HEK293T (cell line): ENCODE measurements at regions not wholly inside any gene's neighbourhood (a gene's known extent, or its start where the extent isn't known, plus 50 kb on each side); places are given as distances from the start of the nearest gene placed in this dataset.

Source experiments
- ARNT ChIP-seq: fragments of 450-650 bp; IDR thresholded peaks from 2 replicates; pipeline ENCODE4 v1.6.1; 2017; ENCODE audit warnings: mild to moderate bottlenecking
- BHLHE40 ChIP-seq: fragments of 450-650 bp; IDR thresholded peaks from 2 replicates; pipeline ENCODE4 v1.6.1; 2016; ENCODE audit warnings: mild to moderate bottlenecking, moderate library complexity, borderline replicate concordance
- CTBP1 ChIP-seq: fragments of 450-650 bp; IDR thresholded peaks from 2 replicates; pipeline ENCODE4 v1.6.1; 2016; ENCODE audit warnings: borderline replicate concordance
- ELF4 ChIP-seq: fragments of 450-650 bp; IDR thresholded peaks from 2 replicates; pipeline ENCODE4 v1.6.1; 2017; ENCODE audit warnings: antibody characterized with exemption
- FOXA1 ChIP-seq: fragments of 450-650 bp; IDR thresholded peaks from 2 replicates; pipeline ENCODE4 v1.6.1; 2016; ENCODE audit warnings: mild to moderate bottlenecking
- FOXK2 ChIP-seq: fragments of 450-650 bp; IDR thresholded peaks from 2 replicates; pipeline ENCODE4 v1.6.1; 2016; ENCODE audit warnings: mild to moderate bottlenecking
- FOXM1 ChIP-seq: fragments of 450-650 bp; IDR thresholded peaks from 2 replicates; pipeline ENCODE4 v1.6.1; 2017; ENCODE audit warnings: mild to moderate bottlenecking, borderline replicate concordance
- HDGF ChIP-seq: fragments of 450-650 bp; IDR thresholded peaks from 2 replicates; pipeline ENCODE4 v1.6.1; 2017; ENCODE audit warnings: antibody characterized with exemption, borderline replicate concordance
- SP1 ChIP-seq: fragments of 450-650 bp; IDR thresholded peaks from 2 replicates; pipeline ENCODE4 v1.6.1; 2017
- SUZ12 ChIP-seq: fragments of 450-650 bp; IDR thresholded peaks from 2 replicates; pipeline ENCODE4 v1.6.1; 2016; ENCODE audit warnings: mild to moderate bottlenecking
- TARDBP ChIP-seq: fragments of 450-650 bp; IDR thresholded peaks from 2 replicates; pipeline ENCODE4 v1.6.1; 2016
- TF ChIP-seq, protein P1 (sequence below): fragments of 450-650 bp; IDR thresholded peaks from 2 replicates; pipeline ENCODE4 v1.6.1; 2016

DNA sequence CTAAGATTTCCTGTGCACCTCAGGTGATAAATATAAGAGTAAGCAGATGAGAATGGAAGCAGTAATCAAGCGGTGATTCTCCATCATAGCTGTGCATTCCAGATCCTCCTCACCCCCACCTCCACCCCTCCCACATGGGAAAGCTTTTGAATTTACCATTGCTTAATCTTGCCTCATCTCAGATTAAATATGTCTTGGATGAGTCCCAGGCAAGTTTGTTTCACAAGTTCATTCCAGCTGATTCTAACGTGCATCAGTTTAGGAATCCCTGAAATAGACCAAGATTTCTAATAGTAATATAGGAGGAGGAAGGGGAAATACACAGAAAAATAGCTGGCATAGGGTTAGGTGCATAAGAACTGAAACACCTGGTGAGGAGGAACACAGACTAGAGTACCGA is 396.2 kb upstream of the KIF2B start:
- TF ChIP-seq FOXK2: no peak
- TF ChIP-seq, protein P1, sequence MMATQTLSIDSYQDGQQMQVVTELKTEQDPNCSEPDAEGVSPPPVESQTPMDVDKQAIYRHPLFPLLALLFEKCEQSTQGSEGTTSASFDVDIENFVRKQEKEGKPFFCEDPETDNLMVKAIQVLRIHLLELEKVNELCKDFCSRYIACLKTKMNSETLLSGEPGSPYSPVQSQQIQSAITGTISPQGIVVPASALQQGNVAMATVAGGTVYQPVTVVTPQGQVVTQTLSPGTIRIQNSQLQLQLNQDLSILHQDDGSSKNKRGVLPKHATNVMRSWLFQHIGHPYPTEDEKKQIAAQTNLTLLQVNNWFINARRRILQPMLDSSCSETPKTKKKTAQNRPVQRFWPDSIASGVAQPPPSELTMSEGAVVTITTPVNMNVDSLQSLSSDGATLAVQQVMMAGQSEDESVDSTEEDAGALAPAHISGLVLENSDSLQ: no peak
- TF ChIP-seq FOXA1: no peak
- TF ChIP-seq BHLHE40: no peak
- TF ChIP-seq SP1: no peak
- no peak for TF ChIP-seq CTBP1
- no peak for TF ChIP-seq SUZ12
- TF ChIP-seq FOXM1: no peak
- TF ChIP-seq ARNT: no peak
- no peak for TF ChIP-seq TARDBP
- TF ChIP-seq HDGF: no peak
- TF ChIP-seq ELF4: no peak
